G401 (cell line): ENCODE measurements at regions not wholly inside any gene's neighbourhood (a gene's known extent, or its start where the extent isn't known, plus 50 kb on each side); places are given as distances from the start of the nearest gene placed in this dataset.
"Not testable (repeated sequence)": the region's sequence is repeated elsewhere in the genome, so short reads cannot be mapped to it uniquely, and the experiment has no call there.

Experiments used
- DNase-seq: peaks from one replicate; pipeline ENCODE4 v3.0.0-alpha.2; 2015; ENCODE audit warnings: low spot score
- in situ Hi-C: cut with HindIII; loops from 2 replicates; pipeline ENCODE4 v1.10.0; 2016; ENCODE audit warnings: low sequenced_read_pairs, mixed read lengths

GRCh38 chr6:137283940-137284810, 65.0 kb upstream of the IFNGR1 start:
- in situ Hi-C loops: no loop called here
- no peak for DNase-seq

DNA sequence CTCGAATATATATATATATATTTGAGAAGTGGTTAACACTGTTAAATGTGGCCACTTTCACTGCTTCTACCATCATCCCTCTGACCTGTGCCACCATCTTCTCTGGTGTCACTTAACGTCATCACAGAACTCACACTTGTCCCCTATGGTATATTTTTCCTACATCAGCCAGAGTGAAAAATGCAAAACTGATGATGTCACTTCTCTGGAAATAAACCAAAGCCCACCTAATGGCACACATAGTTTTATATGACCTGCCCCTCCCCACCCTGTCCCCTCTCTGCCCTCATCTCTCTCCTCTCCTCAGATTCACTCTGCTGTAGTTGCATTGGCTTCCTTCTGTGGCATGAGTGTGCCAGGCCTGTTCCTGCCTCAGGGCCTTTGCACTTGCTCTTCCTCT, 63.9 kb upstream of the IFNGR1 start:
- in situ Hi-C loops: no loop called here
- DNase-seq: no peak

DNA sequence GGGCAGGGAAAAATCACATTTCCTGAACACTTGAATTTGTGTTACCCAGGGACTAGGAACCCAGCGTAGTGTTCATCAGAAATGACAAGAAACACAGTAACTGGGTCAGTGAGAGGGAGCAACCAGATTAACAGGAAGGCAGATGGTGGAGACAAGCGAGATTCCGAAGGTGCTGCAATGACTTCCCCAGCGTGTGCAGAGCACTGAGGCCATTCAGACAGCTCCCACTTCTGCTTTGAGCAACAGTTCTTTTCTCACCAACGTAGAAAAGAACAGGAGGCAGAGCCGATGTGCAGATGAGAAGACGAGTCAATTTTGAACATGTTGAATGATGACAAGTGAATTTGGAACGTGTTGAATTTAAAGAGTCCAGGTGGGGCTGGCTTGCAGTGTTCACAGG, 63.1 kb upstream of the IFNGR1 start:
- in situ Hi-C loops: no loop called here
- DNase-seq: no peak

GRCh38 chr6:137279279-137279678, 60.1 kb upstream of the IFNGR1 start:
- DNase-seq, in situ Hi-C loops: not testable (repeated sequence)

- in situ Hi-C loops: no loop called here
- DNase-seq: no peak
Observed at GRCh38 chr6:137277971-137278637, 58.9 kb upstream of the IFNGR1 start.

DNA sequence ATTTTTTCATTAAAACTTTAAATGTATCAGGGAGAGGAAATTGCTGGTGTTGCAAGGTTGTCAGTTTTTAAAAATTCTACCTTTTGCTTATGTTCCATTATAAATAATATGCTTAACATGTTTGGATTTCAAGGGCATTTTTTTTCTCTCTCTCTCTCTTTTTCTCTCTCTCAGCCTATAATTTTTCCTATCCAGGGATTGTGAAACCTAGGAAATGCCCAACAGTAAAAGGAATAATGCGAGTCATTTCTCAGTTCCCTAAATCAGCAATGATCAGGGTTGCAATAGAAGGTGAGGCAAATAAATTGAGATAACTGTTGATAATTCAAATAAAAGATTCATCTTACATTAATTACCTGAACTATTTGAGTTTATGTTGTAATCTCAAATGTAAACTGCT, 53.2 kb upstream of the IFNGR1 start:
- in situ Hi-C loops: no loop called here
- no peak for DNase-seq

DNA sequence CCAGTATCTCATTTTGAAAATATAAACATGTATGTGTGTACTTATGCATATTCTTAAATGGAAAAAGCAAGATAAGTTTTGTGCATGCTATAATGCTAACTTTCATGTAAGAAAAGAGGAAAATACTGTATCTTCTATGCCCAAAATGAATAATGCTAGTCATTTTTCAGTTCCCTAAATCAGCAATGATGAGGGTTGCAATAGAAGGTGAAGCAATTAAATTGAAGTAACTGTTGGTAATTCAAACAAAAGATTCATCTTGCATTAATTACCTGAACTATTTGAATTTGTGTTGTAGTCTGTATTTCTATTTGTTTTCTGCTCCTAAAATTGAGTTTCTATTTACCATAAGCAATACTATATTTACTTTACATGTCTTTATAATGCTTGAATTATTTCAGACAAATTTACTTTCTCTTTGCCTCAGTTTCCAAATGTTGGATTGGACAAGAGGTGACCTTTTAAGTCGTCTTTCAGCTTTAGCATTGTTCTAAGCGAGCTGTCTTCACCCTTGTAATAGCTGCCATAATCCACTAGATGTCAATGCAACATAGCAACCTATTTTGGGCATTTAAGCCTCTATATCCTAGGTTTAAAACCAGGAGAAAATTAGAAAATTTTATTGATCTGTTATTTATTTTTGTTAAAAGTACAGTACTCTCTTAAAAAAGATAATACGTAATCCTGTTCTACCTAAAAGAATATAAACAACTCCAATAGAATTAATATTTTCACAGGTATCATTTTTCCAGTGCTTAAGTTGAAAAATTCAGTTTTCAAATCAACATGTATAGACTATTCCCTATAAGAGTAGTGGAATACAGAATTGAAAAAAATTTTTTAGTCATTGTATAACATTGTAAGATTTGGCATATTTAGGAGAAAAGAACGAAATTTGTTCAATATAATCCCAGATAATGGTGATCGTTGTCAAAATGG, 52.3 kb upstream of the IFNGR1 start:
- in situ Hi-C loops: no loop called here
- peak; percentile 55 for DNase-seq

DNA sequence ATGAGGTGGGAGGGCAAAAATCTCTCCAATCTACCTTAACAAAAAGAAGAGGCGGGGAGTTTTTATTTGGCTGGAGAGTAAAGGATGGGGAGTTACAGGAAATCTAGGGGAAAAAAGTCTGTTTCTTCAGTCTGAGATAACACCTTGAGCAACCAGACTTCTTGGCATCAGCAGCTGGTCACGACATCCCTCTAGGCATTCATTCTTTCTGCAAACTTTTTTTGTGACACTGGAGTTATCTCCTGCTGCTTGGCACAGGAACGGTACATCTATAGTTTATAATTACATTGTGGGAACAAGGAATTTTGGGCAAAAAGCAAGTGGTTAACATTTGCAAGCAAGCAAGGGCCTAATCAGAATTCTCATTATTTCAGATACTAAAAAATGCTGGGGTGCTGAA, 50.6 kb upstream of the IFNGR1 start:
- in situ Hi-C loops: no loop called here
- DNase-seq: no peak

DNA sequence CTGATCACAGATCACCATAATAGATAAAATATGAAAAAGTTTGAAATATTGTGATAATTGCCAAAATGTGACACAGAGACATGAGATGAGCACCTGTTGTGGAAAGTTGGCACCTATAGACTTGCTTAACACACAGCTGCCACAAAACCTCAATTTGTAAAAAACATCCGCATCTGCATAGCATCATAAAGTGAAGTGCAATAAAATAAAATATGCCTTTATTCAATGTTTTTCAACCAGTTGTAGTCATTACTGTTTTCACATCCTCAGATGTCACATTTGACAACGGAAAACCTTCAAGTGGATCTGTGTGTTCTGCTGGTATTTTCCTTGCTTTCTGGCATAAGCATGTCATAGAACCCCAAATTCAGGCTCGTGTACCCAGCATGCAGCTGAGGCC, 50.2 kb upstream of the IFNGR1 start:
- DNase-seq: no peak
- in situ Hi-C loops: no loop called here
